Glutamatergic neuron (in vitro differentiated cells): ENCODE measurements at regions not wholly inside any gene's neighbourhood (a gene's known extent, or its start where the extent isn't known, plus 50 kb on each side); places are given as distances from the start of the nearest gene placed in this dataset.

ENCODE experiments used
- DNase-seq: peaks from one replicate; pipeline ENCODE4 v3.0.0; 2022
- H3K27ac Mint-ChIP-seq: one replicate; pipeline ENCODE4 v1.8.0; 2020; ENCODE audit warnings: mild to moderate bottlenecking, mixed read lengths, inconsistent platforms; ENCODE audit not compliant: unreplicated experiment
- H3K27me3 Mint-ChIP-seq: one replicate; pipeline ENCODE4 v1.8.0; 2020; ENCODE audit warnings: mild to moderate bottlenecking, moderate library complexity, mixed read lengths, inconsistent platforms; ENCODE audit not compliant: unreplicated experiment
- H3K36me3 Mint-ChIP-seq: one replicate; pipeline ENCODE4 v1.8.0; 2020; ENCODE audit warnings: mild to moderate bottlenecking, mixed read lengths, inconsistent platforms; ENCODE audit not compliant: unreplicated experiment
- H3K4me1 Mint-ChIP-seq: one replicate; pipeline ENCODE4 v1.8.0; 2020; ENCODE audit warnings: mild to moderate bottlenecking, low read depth, mixed read lengths, inconsistent platforms; ENCODE audit not compliant: unreplicated experiment
- H3K4me3 Mint-ChIP-seq: one replicate; pipeline ENCODE4 v1.8.0; 2020; ENCODE audit warnings: mild to moderate bottlenecking, mixed read lengths, inconsistent platforms; ENCODE audit not compliant: unreplicated experiment
- H3K9me3 Mint-ChIP-seq: one replicate; pipeline ENCODE4 v1.8.0; 2020; ENCODE audit warnings: mild to moderate bottlenecking, moderate library complexity, mixed read lengths, inconsistent platforms; ENCODE audit not compliant: unreplicated experiment
- CTCF ChIP-seq: fragments of 200-600 bp; sonication (generic); IDR thresholded peaks from one replicate; pipeline ENCODE4 v1.5.0; 2021; ENCODE audit not compliant: partially characterized antibody, unreplicated experiment

- H3K27me3 Mint-ChIP-seq, result peaks cover 1% of the 10 kb centered on the region
- H3K4me3 Mint-ChIP-seq, result no peak overlapping the region
- H3K9me3 Mint-ChIP-seq, result no peaks in the 10 kb centered on the region
- H3K27ac Mint-ChIP-seq, result no peak overlapping the region
- TF ChIP-seq CTCF, result no peak
- no peak for DNase-seq
- no peaks in the 10 kb centered on the region for H3K4me1 Mint-ChIP-seq
- no peaks in the 10 kb centered on the region for H3K36me3 Mint-ChIP-seq
Observed at GRCh38 chr6:48404927-48405326, 293.9 kb upstream of the PTCHD4 start.

GRCh38 chr6:48403587-48403986 lies 292.6 kb upstream of the PTCHD4 start:
- Mint-ChIP-seq H3K9me3 (no peaks in the 10 kb centered on the region), H3K4me1 (no peaks in the 10 kb centered on the region), H3K36me3 (no peaks in the 10 kb centered on the region), H3K4me3 (no peak overlapping the region), H3K27me3 (peaks cover 1% of the 10 kb centered on the region), H3K27ac (no peak overlapping the region)
- DNase-seq, result no peak
- no peak for TF ChIP-seq CTCF

GRCh38 chr6:48401016-48401415 lies 290.0 kb upstream of the PTCHD4 start:
- Mint-ChIP-seq H3K4me3 (no peak overlapping the region), H3K27ac (no peak overlapping the region), H3K9me3 (no peaks in the 10 kb centered on the region), H3K27me3 (peaks cover 1% of the 10 kb centered on the region), H3K4me1 (no peaks in the 10 kb centered on the region), H3K36me3 (no peaks in the 10 kb centered on the region)
- DNase-seq, result no peak
- no peak for TF ChIP-seq CTCF

GRCh38 chr6:48397887-48398286 lies 286.9 kb upstream of the PTCHD4 start:
- H3K9me3 Mint-ChIP-seq, result no peaks in the 10 kb centered on the region
- H3K4me1 Mint-ChIP-seq, result no peaks in the 10 kb centered on the region
- no peaks in the 10 kb centered on the region for H3K36me3 Mint-ChIP-seq
- no peak for DNase-seq
- no peak overlapping the region for H3K27ac Mint-ChIP-seq
- no peak overlapping the region for H3K4me3 Mint-ChIP-seq
- TF ChIP-seq CTCF, result no peak
- H3K27me3 Mint-ChIP-seq, result no peaks in the 10 kb centered on the region

GRCh38 chr6:48389146-48390043 lies 278.4 kb upstream of the PTCHD4 start:
- Mint-ChIP-seq H3K27ac (no peak overlapping the region), H3K36me3 (no peaks in the 10 kb centered on the region), H3K4me1 (no peaks in the 10 kb centered on the region), H3K4me3 (no peak overlapping the region), H3K9me3 (no peaks in the 10 kb centered on the region), H3K27me3 (no peaks in the 10 kb centered on the region)
- no peak for DNase-seq
- no peak for TF ChIP-seq CTCF
